Gastroesophageal sphincter (tissue), 4 donors: ENCODE measurements at regions not wholly inside any gene's neighbourhood (a gene's known extent, or its start where the extent isn't known, plus 50 kb on each side); places are given as distances from the start of the nearest gene placed in this dataset.

Experiments
- ATAC-seq: fragments of 150-250 bp; one replicate; pipeline ENCODE4 v1.9.1; 2016; ENCODE audit warnings: mild to moderate bottlenecking, moderate library complexity
- H3K27ac ChIP-seq, 4 donors: fragments of 200-600 bp; sonication (generic) in 3 of 4; 1 replicate in 3 of 4; 2 replicates in 1 of 4; pipeline ENCODE4 v1.5.1; 2016 to 2019
- H3K27me3 ChIP-seq: fragments of 200-600 bp; sonication (generic); one replicate; pipeline ENCODE4 v1.5.1; 2019
- H3K36me3 ChIP-seq, 2 donors: fragments of 200-600 bp; sonication (generic); one replicate each; pipeline ENCODE4 v1.5.1; 2019; ENCODE audit warnings: control low read depth in 1 of 2
- H3K4me1 ChIP-seq, 3 donors: fragments of 200-600 bp; sonication (generic); 1 replicate in 2 of 3; 2 replicates in 1 of 3; pipeline ENCODE4 v1.5.1; 2016 to 2019; ENCODE audit warnings: control low read depth in 2 of 3
- H3K4me3 ChIP-seq, 2 donors: fragments of 200-600 bp; sonication (generic); one replicate each; pipeline ENCODE4 v1.5.1; 2019; ENCODE audit warnings: mild to moderate bottlenecking in 1 of 2, moderate library complexity in 1 of 2
- H3K9me3 ChIP-seq, 3 donors: fragments of 200-600 bp; sonication (generic); one replicate each; pipeline ENCODE4 v1.5.1; 2017 to 2019; ENCODE audit warnings: control low read depth in 2 of 3
- EP300 ChIP-seq: sonication (generic); formaldehyde crosslinking; IDR thresholded peaks from one replicate; pipeline ENCODE4 v1.6.1; 2017; ENCODE audit warnings: antibody characterized with exemption, mild to moderate bottlenecking
- POLR2A ChIP-seq, 2 donors: fragments of 450-650 bp; IDR thresholded peaks; one replicate each; pipeline ENCODE4 v1.6.1; 2017; ENCODE audit warnings: antibody characterized with exemption in 2 of 2, mild to moderate bottlenecking in 2 of 2, moderate library complexity in 1 of 2
- POLR2AphosphoS5 ChIP-seq: sonication (generic); formaldehyde crosslinking; IDR thresholded peaks from one replicate; pipeline ENCODE4 v1.6.1; 2017; ENCODE audit warnings: antibody characterized with exemption
- WGBS, 2 donors: methylation state at CpG; one replicate each; pipeline ENCODE4 v1.1.5; 2018; ENCODE audit warnings: low coverage in 1 of 2; 5-methylcytosine and 5-hydroxymethylcytosine counted together
- TF ChIP-seq, protein P1 (sequence below), 4 experiments: fragments of 200-600 bp in 2 of 4; fragments of 450-650 bp in 2 of 4; sonication (generic) in 1 of 4; IDR thresholded peaks; one replicate each; pipeline ENCODE4 v1.5.1; 2017 to 2019; ENCODE audit warnings: antibody characterized with exemption in 4 of 4, mild to moderate bottlenecking in 2 of 4, moderate library complexity in 2 of 4

DNA sequence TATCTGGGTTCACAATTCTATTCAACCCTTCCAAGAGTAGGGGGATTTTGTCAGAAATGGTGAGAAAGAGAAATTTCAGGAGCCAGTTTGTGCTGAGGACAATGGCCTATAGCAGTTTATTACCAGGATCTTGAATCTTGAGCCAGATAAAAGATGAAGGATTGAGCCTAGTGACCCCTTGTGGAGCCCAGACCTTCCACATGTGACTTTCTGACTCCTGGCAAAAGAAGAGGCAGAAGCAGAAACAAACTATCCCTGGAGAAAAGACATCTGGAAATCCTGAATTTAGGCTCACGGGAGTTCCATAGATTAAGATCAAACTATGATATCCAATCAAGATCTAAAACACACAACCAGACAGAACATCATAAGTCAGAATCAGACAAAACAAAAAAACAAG is 60.9 kb upstream of the CHRM2 start:
- ATAC-seq = no peak
- TF ChIP-seq, protein P1, sequence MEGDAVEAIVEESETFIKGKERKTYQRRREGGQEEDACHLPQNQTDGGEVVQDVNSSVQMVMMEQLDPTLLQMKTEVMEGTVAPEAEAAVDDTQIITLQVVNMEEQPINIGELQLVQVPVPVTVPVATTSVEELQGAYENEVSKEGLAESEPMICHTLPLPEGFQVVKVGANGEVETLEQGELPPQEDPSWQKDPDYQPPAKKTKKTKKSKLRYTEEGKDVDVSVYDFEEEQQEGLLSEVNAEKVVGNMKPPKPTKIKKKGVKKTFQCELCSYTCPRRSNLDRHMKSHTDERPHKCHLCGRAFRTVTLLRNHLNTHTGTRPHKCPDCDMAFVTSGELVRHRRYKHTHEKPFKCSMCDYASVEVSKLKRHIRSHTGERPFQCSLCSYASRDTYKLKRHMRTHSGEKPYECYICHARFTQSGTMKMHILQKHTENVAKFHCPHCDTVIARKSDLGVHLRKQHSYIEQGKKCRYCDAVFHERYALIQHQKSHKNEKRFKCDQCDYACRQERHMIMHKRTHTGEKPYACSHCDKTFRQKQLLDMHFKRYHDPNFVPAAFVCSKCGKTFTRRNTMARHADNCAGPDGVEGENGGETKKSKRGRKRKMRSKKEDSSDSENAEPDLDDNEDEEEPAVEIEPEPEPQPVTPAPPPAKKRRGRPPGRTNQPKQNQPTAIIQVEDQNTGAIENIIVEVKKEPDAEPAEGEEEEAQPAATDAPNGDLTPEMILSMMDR (IDR thresholded peaks at IDR 0.05) = no peak
- Histone ChIP-seq H3K27me3 (no peaks in the 10 kb centered on the region), H3K4me1 (no peaks in the 10 kb centered on the region), H3K9me3 (peaks cover 0 to 18% (median 0%) of the 10 kb centered on the region in 3 donors), H3K27ac (no peak overlapping the region), H3K36me3 (no peaks in the 10 kb centered on the region), H3K4me3 (no peak overlapping the region)
- 31 to 50% methylated on average over 1 of the region's 1 CpG for WGBS, 2 donors

DNA sequence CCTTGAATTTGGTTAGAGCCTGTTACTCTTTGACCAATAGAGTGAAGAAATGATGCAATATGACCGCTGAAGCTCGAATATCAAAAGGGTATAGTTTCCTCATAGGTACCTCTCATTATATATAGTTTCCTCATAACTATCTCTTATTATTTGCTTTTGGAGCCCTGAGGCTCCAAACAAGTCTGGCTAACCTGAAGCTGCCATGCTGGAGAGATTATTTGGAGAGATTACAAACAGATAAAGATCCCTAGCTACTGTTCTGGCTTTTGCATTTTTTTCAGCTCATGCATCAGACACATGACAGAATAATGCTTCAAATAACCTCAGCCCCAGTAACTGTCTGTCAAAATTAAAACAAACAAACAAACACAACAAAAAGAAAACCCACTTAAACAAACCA is 65.4 kb upstream of the CHRM2 start:
- no peaks in the 10 kb centered on the region for H3K9me3 ChIP-seq
- 94 to 95% methylated on average over 2 of the region's 2 CpGs for WGBS, 2 donors
- H3K4me1 ChIP-seq = no peaks in the 10 kb centered on the region
- H3K4me3 ChIP-seq = no peak overlapping the region
- no peaks in the 10 kb centered on the region for H3K36me3 ChIP-seq
- H3K27me3 ChIP-seq = no peaks in the 10 kb centered on the region
- no peak for ATAC-seq
- TF ChIP-seq, protein P1 (IDR thresholded peaks at IDR 0.05) = no peak
- no peak overlapping the region for H3K27ac ChIP-seq

DNA sequence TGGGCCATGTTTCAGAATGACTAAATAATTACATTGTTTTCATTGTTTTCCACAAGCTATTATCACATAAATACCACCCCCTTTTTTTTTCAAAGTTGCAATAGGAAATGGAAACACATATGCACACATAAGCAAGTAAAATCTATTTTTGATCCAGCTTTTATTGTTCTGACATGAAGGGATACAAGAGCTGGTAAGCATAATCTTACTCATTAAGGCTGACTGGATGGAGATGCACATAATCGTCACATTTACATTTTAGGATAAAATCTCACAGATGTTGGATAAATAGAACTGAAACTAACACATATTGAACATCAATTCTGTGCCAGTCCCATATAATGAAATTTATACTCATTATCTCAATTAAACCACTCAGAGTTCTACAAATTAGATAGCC is 84.5 kb upstream of the CHRM2 start:
- H3K4me3 ChIP-seq = no peak overlapping the region
- 71 to 75% methylated on average over 1 of the region's 1 CpG for WGBS, 2 donors
- no peak for ATAC-seq

DNA sequence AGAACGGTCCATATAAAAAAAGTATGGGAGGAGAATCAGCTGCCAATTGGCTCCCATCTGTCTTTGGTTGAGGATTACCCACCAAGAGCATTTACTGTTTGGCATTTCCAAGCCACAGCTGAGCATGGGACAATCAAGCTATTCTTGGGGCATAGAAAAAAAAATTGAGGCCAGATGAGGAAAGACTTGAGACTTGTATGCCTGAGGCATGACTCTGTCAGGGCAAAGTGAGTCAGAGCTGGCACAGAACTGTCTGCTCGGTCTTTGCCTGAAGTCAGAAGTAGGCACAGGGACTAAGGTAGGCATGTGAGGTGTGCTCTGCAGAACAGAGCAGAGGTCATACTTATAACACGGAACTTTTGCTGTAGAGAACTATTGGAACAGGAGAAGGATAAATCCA is 126.5 kb upstream of the CHRM2 start:
- WGBS, 2 donors = 64 to 69% methylated on average over 3 of the region's 3 CpGs
- peak; percentile 12 for TF ChIP-seq POLR2AphosphoS5
- TF ChIP-seq, protein P1 (IDR thresholded peaks at IDR 0.05) = no peak
- ATAC-seq = no peak

More for the DNA sequence above, 84.5 kb upstream of the CHRM2 start:
- H3K27ac ChIP-seq = no peak overlapping the region
- no peaks in the 10 kb centered on the region for H3K9me3 ChIP-seq
- no peaks in the 10 kb centered on the region for H3K4me1 ChIP-seq
- H3K27me3 ChIP-seq = no peaks in the 10 kb centered on the region
- no peaks in the 10 kb centered on the region for H3K36me3 ChIP-seq
- TF ChIP-seq POLR2AphosphoS5 (no peak), EP300 (no peak), POLR2A (IDR thresholded peaks at IDR 0.05) (no peak)
- TF ChIP-seq, protein P1 (IDR thresholded peaks at IDR 0.05) = no peak

DNA sequence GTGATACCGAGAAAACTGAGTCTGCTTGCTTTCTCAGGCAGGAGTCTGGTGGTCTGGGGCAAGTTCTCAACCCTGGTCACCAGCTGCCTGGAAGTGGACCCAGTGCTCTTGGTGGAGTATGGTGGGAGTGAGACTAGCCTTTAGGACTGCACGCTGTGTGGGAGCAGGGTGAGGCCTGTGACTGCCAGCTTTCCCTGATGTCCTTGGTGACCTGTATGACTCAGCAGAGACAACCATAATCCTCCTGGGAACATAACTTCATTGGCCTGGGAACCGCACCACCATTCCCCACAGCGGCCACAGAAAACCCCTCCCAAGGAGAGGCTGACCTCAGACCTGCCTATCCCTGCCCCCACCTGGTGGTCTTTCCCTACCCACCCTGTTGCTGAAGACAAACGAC is 139.5 kb upstream of the CHRM2 start:
- no peak overlapping the region for H3K4me3 ChIP-seq
- H3K27ac ChIP-seq = no peak overlapping the region
- ATAC-seq = no peak
- H3K27me3 ChIP-seq = no peaks in the 10 kb centered on the region
- peaks cover 0 to 9% (median 0%) of the 10 kb centered on the region in 3 donors for H3K9me3 ChIP-seq
- no peaks in the 10 kb centered on the region for H3K36me3 ChIP-seq
- WGBS, 2 donors = 44 to 100% methylated on average over 2 of the region's 5 CpGs
- TF ChIP-seq, protein P1 (IDR thresholded peaks at IDR 0.05) = no peak
- no peak for TF ChIP-seq EP300
- TF ChIP-seq POLR2AphosphoS5 = no peak
- no peak for TF ChIP-seq POLR2A (IDR thresholded peaks at IDR 0.05)
- no peaks in the 10 kb centered on the region for H3K4me1 ChIP-seq

More for the DNA sequence above, 126.5 kb upstream of the CHRM2 start:
- no peak overlapping the region for H3K27ac ChIP-seq
- no peaks in the 10 kb centered on the region for H3K9me3 ChIP-seq
- no peaks in the 10 kb centered on the region for H3K27me3 ChIP-seq
- H3K4me1 ChIP-seq = no peaks in the 10 kb centered on the region
- H3K4me3 ChIP-seq = no peak overlapping the region
- H3K36me3 ChIP-seq = no peaks in the 10 kb centered on the region
